Left hindlimb (tissue), 1 donor: ENCODE measurements at regions not wholly inside any gene's neighbourhood (a gene's known extent, or its start where the extent isn't known, plus 50 kb on each side); places are given as distances from the start of the nearest gene placed in this dataset.
"Not testable (repeated sequence)": the region's sequence is repeated elsewhere in the genome, so short reads cannot be mapped to it uniquely, and the experiment has no call there.

Experiments
- DNase-seq: peaks from one replicate; pipeline ENCODE4 v3.0.0-alpha.2; 2018

- DNase-seq = no peak
Observed at GRCh38 chr1:232441036-232441411, 188.9 kb downstream of the SIPA1L2 start.

GRCh38 chr1:232440325-232441035 lies 189.5 kb downstream of the SIPA1L2 start:
- DNase-seq = no peak

GRCh38 chr1:232439011-232439410 lies 190.9 kb downstream of the SIPA1L2 start:
- DNase-seq = no peak

- no peak for DNase-seq
Observed at GRCh38 chr1:232438476-232438875, 191.5 kb downstream of the SIPA1L2 start.

- DNase-seq = no peak
Observed at GRCh38 chr1:232437510-232437909, 192.4 kb downstream of the SIPA1L2 start.

GRCh38 chr1:232435729-232436128 lies 194.2 kb downstream of the SIPA1L2 start:
- no peak for DNase-seq

- no peak for DNase-seq
Observed at GRCh38 chr1:232432313-232432712, 197.6 kb downstream of the SIPA1L2 start.

GRCh38 chr1:232431748-232432147 lies 198.2 kb downstream of the SIPA1L2 start:
- DNase-seq = no peak

- DNase-seq = no peak
Observed at GRCh38 chr1:232431326-232431725, 198.6 kb downstream of the SIPA1L2 start.

- DNase-seq = no peak
Observed at GRCh38 chr1:232430467-232430866, 199.5 kb downstream of the SIPA1L2 start.

- no peak for DNase-seq
Observed at GRCh38 chr1:232428786-232429530, 201.0 kb downstream of the SIPA1L2 start.

- DNase-seq = no peak
Observed at GRCh38 chr1:232428036-232428645, 201.8 kb downstream of the SIPA1L2 start.

GRCh38 chr1:232426801-232427200 lies 203.1 kb downstream of the SIPA1L2 start:
- DNase-seq = no peak

- no peak for DNase-seq
Observed at GRCh38 chr1:232425421-232425820, 204.5 kb downstream of the SIPA1L2 start.

- DNase-seq = no peak
Observed at GRCh38 chr1:232423591-232423990, 206.3 kb downstream of the SIPA1L2 start.

GRCh38 chr1:232422898-232423297 lies 207.0 kb downstream of the SIPA1L2 start:
- no peak for DNase-seq

- no peak for DNase-seq
Observed at GRCh38 chr1:232422098-232422497, 207.8 kb downstream of the SIPA1L2 start.

GRCh38 chr1:232421143-232421796 lies 208.7 kb downstream of the SIPA1L2 start:
- no peak for DNase-seq

- no peak for DNase-seq
Observed at GRCh38 chr1:232417636-232418248, 212.2 kb downstream of the SIPA1L2 start.

GRCh38 chr1:232416026-232416568 lies 213.8 kb downstream of the SIPA1L2 start:
- DNase-seq = no peak

GRCh38 chr1:232415481-232415880 lies 214.5 kb downstream of the SIPA1L2 start:
- not testable (repeated sequence) for DNase-seq

- no peak for DNase-seq
Observed at GRCh38 chr1:232414100-232414499, 215.8 kb downstream of the SIPA1L2 start.

GRCh38 chr1:232413674-232414073 lies 216.3 kb downstream of the SIPA1L2 start:
- DNase-seq = no peak
